PC-3 (cell line): ENCODE measurements at regions not wholly inside any gene's neighbourhood (a gene's known extent, or its start where the extent isn't known, plus 50 kb on each side); places are given as distances from the start of the nearest gene placed in this dataset.

Experiments used
- CTCF ChIP-seq: fragments of 300-600 bp; sonication (generic); conservative IDR thresholded peaks from 2 replicates; pipeline ENCODE4 v1.5.1; 2017; ENCODE audit warnings: antibody characterized with exemption, low read depth, mild to moderate bottlenecking, low read length
- EZH2 ChIP-seq: fragments of 300-600 bp; sonication (generic); IDR thresholded peaks from one replicate; pipeline ENCODE4 v1.6.1; 2017; ENCODE audit warnings: antibody characterized with exemption, mild to moderate bottlenecking, low read length; ENCODE audit not compliant: unreplicated experiment
- EZH2phosphoT487 ChIP-seq: fragments of 300-600 bp; sonication (generic); IDR thresholded peaks from 2 replicates; pipeline ENCODE4 v1.6.1; 2018; ENCODE audit warnings: mild to moderate bottlenecking, antibody characterized with exemption, low read length, borderline replicate concordance

- TF ChIP-seq CTCF (no peak), EZH2phosphoT487 (no peak), EZH2 (no peak)
These were observed 299.6 kb downstream of the ADGRG6 start for GRCh38 chr6:142601427-142601826.
